GM21529 (cell line): ENCODE measurements at regions not wholly inside any gene's neighbourhood (a gene's known extent, or its start where the extent isn't known, plus 50 kb on each side); places are given as distances from the start of the nearest gene placed in this dataset.

Experiments
- ATAC-seq: cut with Tn5 transposase; IDR thresholded peaks from one replicate; pipeline ENCODE4 v1.9.1; 2021; ENCODE audit not compliant: unreplicated experiment

GRCh38 chr9:107694390-107694789 is 204.8 kb upstream of the KLF4 start:
- no peak for ATAC-seq

GRCh38 chr9:107693625-107694326 is 204.2 kb upstream of the KLF4 start:
- ATAC-seq: no peak

DNA sequence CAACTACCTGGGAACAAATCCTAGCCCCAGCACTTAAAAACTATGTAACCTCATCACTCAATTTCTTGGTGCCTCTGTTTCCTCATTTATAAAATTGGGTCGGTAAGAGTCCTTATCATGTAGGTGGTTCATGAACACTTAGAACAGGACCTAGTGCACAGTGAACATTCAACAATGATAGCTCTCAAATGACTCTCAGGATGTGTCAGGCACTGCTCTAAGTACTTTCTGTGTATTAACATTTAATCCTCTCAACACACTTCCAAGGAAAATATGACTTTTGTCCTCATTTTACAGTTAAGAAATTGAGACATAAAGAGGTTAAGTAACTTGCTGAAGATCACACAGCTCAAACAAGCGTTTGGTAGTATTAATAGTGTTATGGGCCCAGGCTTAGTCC is 202.1 kb upstream of the KLF4 start:
- no peak for ATAC-seq

DNA sequence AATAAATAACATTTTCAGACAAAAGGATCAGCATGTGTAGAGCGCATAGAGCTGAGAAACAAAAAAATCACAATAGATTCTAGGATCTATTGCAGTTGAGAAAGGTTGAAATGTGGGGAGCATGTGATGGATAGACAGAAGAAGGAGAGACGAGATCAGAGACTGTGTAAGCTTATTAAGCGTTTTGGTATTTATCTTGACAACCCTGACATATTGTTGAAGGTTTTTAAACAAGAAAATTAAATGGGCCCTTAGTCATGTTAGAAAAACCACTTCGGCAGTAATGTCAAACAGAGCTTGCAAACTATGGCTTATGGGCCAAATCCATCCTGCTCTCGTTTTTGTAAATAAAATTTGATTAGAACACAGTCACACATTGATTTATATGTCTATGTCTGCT is 200.5 kb upstream of the KLF4 start:
- no peak for ATAC-seq

DNA sequence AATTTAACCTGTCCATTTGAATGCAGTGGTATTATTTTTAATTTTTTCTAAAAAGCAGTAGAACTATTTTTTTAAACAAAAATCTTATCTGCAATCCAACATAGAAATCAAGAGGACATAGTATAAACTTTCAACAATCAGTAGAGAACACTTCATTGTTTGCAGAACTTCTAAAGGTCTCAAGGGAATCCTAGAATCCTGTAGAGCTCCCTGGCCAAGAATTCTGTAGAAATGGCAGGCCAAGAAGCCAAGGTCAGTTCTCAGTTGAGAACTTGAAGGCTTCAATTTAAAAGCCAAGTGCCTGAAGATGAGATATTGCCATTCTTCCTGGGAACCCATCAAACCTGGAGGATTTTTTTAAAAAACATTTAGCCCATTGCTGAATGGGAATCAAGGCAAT is 199.2 kb upstream of the KLF4 start:
- no peak for ATAC-seq

DNA sequence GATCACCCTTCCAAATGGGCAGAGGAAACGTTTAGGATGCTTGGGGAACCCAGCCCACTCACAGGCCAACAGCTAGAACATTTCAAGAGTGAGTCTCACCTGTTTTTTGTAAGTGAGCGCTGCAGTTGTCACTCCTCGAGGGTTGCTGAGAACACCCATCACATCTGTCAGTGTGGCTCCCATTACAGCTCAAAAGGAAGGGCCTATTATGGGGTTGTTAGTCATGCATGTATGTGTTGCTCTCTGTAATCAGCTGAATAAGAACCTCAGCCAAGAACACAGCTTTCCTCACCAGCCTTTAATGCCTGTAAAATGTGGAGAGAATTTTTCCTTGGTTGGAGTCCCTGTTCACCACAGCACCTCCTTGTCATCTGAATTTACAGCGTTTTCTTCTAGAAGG is 196.3 kb upstream of the KLF4 start:
- ATAC-seq: no peak

GRCh38 chr9:107685376-107685775 is 195.8 kb upstream of the KLF4 start:
- ATAC-seq: no peak

GRCh38 chr9:107684224-107684623 is 194.7 kb upstream of the KLF4 start:
- no peak for ATAC-seq

- ATAC-seq: no peak
These were observed 194.0 kb upstream of the KLF4 start for GRCh38 chr9:107683566-107683965.

DNA sequence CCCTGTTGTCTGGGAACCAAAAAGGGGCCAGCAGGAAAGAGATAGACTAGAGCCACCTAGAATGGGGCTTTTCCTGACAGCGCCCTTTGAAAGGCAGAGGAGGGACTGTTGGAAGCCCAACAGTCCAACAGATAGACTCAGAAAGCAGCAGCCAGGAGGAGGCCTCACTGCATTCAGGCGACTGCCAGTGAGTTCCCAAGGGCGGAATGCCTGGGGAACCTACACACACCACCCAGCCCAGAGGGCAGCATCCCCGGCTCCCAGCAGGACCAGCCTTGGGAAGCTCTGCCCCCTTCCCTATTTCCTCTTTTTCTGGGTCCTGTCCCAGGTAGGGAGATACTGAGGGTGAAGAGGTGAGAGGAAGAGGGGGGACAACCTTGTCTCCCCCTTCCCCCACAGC is 192.4 kb upstream of the KLF4 start:
- ATAC-seq: no peak

DNA sequence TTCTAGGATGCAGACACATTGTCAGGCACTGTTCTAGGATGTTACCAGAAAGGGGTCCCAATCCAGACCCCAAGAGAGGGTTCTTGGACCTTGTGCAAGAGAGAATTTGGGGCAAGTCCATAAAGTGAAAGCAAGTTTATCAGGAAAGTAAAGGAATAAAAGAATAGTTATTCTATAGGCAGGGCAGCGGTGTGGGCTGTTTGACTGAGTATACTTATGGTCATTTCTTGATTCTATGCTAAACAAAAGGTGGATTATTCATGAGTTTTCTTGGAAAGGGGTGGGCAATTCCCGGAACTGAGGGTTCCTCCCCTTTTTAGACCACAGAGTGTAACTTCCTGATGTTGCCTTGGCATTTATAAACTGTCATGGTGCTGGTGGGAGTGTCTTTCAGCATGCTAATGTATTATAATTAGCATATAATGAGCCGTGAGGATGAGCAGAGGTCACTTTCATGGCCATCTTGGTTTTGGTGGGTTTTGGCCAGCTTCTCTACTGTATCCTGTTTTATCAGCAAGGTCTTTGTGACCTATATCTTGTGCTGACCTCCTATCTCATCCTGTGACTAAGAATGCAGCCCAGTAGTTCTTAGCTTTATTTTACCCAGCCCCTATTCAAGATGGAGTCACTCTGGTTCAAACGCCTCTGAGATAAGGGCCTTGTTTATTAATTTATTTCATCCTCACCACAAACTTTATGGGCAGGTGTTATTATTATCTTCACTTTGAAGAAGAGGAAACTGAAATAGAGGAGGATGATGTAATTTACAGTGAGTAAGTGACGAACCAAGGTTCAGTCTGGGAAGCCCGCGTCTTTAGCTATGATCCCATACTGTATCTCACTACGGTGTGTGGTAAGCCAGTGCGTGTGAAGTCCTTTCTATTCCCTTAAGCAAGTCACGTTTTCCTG is 186.0 kb upstream of the KLF4 start:
- no peak for ATAC-seq

GRCh38 chr9:107674721-107675277 is 185.2 kb upstream of the KLF4 start:
- no peak for ATAC-seq

DNA sequence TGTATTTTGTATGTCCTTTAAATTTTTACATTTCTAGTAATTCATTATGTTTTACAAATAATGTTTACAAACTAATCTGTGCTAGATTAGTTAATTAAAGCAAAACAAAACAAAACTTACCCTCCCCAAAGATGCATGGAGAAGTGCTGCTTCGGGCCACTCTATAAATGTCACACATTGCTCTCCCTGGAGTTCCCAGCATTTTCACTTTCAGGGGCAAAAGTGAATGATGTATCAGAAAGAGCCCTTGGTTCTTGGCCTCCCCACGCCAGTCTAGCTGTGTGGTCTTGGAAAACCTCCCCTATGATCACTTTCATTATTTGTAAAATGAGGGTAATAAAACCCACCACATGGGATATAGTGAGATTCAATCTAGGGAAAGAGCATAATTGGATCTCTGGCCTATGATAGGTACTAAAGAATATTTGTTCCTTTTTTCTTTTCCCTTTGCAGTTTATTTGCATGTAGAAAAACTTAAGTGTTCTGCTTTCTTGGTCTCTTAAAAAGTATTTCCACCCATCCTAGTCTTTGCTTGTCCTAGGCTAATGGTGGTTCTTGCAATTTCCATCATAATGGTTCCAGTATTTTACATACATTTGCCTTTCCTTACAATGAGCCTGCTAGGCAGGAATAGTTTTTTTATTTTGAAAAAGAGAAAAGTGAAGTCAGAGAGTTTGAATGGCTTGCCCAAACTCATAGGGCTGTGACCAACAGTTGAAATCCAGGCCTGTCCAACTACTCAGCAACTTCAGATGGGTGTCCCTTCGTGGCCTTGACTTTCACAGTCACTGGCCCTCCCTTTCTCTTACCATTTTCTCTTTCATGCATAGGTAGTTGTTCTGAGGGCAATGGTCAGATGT is 184.5 kb upstream of the KLF4 start:
- no peak for ATAC-seq

DNA sequence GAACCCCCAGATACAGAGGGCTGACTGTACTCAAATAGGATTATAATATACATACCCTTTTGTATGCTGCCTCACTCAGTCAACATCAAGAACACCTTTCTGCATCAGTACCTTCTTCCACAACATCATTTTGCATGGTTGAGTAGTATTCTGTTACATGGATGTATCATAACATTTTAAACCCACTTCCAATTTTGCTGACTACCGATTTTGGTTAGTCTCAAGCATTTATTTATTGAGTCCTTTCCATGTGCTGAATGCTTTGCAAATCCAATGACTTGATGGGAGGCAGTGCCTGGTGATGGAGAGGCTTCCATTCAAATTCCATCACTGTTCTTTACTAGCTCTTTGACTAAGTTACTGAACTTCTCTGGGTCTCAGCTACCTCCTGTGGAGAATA is 182.0 kb upstream of the KLF4 start:
- no peak for ATAC-seq

GRCh38 chr9:107669422-107669821 is 179.9 kb upstream of the KLF4 start:
- no peak for ATAC-seq

- no peak for ATAC-seq
These were observed 177.9 kb upstream of the KLF4 start for GRCh38 chr9:107667231-107668070.

DNA sequence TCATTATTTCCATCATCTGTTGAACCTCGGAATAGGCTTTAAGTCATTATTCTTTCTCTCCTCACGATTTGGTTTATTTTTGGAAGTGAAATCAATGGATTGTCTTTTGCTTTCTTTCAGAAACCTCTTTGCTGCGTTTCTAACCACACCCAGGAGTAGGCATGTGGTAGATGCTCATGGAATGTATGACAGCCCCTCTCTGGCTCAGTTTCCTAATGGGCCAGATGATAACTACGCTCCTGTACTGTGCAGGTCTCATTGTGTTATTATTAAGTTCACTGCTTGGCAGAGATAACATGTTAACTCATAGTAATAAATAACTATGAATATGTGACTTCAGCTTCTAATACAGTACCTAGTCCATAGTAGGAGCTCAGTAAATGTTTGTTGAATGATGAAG is 175.5 kb upstream of the KLF4 start:
- no peak for ATAC-seq

DNA sequence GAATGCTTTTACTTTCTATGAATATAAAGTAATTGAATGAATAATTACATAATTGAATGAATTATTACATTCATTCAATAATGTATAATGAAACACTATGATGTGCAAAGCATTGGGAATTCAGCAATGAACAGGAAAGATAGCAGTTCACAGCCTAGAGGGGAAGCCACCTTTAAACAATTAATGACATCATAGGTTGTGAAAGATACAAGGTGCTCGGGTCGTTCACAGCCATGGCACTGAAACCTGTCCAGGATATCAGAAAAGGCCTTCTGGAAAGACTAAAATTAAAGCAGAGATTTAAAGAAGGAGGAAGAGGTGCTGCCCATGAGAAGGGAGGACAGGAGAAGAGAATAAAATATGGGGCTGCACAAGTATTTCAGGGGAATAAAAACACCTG is 171.4 kb upstream of the KLF4 start:
- no peak for ATAC-seq

- ATAC-seq: no peak
These were observed 163.8 kb upstream of the KLF4 start for GRCh38 chr9:107653263-107653821.

DNA sequence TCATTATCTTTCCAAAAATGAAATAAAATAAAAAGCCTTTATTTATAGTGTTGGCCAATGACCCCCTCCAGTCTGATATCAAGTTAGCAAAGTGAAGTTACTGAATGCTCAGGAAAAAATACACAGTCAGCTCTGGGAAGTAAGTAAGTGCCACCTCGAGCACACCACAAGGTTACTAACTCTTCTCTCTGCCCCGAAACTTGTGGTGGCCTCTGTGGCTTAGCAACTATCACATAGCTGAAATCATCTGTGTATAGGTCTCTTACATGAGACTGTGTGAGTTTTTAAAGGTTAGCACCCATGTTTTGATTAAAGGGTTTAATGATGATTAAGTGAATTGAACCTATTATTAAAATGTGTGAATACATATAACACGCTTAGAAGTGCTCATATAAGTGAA is 161.4 kb upstream of the KLF4 start:
- no peak for ATAC-seq
